ENCODE measurements at regions not wholly inside any gene's neighbourhood (a gene's known extent, or its start where the extent isn't known, plus 50 kb on each side); places are given as distances from the start of the nearest gene placed in this dataset.

DNA sequence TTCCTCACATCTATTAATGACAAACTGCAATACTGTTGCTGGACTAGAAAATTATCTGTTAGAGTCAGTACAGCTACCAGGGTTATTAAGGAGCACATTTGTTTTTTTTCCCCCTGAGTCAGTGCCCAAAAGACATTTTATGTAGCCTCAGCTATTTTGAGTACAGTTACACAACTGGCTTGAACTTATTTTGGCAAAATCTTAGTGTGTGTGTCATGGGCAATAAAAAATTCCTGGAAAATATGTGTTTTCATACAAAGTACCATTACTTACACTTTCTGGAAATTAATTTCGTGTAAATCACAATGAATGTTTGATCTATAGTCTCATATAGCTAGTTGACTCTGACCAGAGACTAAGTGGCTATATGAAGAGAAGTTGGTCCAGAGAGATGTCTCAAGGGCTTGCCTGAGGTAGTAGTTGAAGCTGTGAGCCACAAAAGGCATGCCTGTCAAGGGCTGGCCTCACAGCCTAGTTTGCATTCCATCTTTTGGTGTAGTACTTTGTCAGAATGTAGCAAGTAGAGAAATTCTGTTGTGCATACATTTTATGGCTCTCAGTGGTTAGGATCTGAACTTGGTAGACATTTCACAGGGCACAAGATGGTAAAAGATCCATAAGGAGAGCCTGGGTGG lies 283.4 kb downstream of the MTX2 start:
- TF ChIP-seq, protein P1, sequence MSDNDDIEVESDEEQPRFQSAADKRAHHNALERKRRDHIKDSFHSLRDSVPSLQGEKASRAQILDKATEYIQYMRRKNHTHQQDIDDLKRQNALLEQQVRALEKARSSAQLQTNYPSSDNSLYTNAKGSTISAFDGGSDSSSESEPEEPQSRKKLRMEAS (CRISPR knock-in tag; IDR thresholded peaks at IDR 0.05) = no peak
- no peak for TF ChIP-seq TCF7 (CRISPR knock-in tag; IDR thresholded peaks at IDR 0.05; ENCODE audit: low read depth)
- TF ChIP-seq IRF2 (CRISPR knock-in tag; IDR thresholded peaks at IDR 0.05; ENCODE audit: borderline replicate concordance, low read depth) = no peak
- TF ChIP-seq, protein P2, sequence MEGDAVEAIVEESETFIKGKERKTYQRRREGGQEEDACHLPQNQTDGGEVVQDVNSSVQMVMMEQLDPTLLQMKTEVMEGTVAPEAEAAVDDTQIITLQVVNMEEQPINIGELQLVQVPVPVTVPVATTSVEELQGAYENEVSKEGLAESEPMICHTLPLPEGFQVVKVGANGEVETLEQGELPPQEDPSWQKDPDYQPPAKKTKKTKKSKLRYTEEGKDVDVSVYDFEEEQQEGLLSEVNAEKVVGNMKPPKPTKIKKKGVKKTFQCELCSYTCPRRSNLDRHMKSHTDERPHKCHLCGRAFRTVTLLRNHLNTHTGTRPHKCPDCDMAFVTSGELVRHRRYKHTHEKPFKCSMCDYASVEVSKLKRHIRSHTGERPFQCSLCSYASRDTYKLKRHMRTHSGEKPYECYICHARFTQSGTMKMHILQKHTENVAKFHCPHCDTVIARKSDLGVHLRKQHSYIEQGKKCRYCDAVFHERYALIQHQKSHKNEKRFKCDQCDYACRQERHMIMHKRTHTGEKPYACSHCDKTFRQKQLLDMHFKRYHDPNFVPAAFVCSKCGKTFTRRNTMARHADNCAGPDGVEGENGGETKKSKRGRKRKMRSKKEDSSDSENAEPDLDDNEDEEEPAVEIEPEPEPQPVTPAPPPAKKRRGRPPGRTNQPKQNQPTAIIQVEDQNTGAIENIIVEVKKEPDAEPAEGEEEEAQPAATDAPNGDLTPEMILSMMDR (IDR thresholded peaks at IDR 0.05) = no peak
- TF ChIP-seq ZNF121 (CRISPR knock-in tag; IDR thresholded peaks at IDR 0.05) = no peak
- no peak for TF ChIP-seq NFYB (CRISPR knock-in tag; conservative IDR thresholded peaks at IDR 0.05; ENCODE audit: low read depth)

Data from WTC11 (cell line).